Tibial artery (tissue), 4 donors: ENCODE measurements at regions not wholly inside any gene's neighbourhood (a gene's known extent, or its start where the extent isn't known, plus 50 kb on each side); places are given as distances from the start of the nearest gene placed in this dataset.

Source experiments
- DNase-seq, 2 donors: peaks; one replicate each; pipeline ENCODE4 v3.0.0-alpha.2; 2019
- H3K27ac ChIP-seq, 2 donors: fragments of 200-600 bp; sonication (generic) in 1 of 2; 1 replicate in 1 of 2; 2 replicates in 1 of 2; pipeline ENCODE4 v1.5.1; 2018 to 2019; ENCODE audit warnings: mild to moderate bottlenecking in 1 of 2
- H3K27me3 ChIP-seq, 2 donors: fragments of 200-600 bp; sonication (generic) in 1 of 2; one replicate each; pipeline versions ENCODE4 v1.5.1 to v1.6.0; 2016 to 2019
- H3K36me3 ChIP-seq, 3 donors: fragments of 200-600 bp; sonication (generic) in 2 of 3; one replicate each; pipeline ENCODE4 v1.5.1; 2016 to 2019; ENCODE audit warnings: mild to moderate bottlenecking in 2 of 3
- H3K4me1 ChIP-seq, 4 donors: fragments of 200-600 bp; sonication (generic) in 2 of 4; 1 replicate in 3 of 4; 2 replicates in 1 of 4; pipeline ENCODE4 v1.5.1; 2016 to 2019
- H3K4me3 ChIP-seq, 2 donors: fragments of 200-600 bp; sonication (generic) in 1 of 2; 1 replicate in 1 of 2; 2 replicates in 1 of 2; pipeline ENCODE4 v1.5.1; 2018 to 2019; ENCODE audit warnings: mild to moderate bottlenecking in 2 of 2
- H3K9me3 ChIP-seq, 3 donors: fragments of 200-600 bp; sonication (generic) in 1 of 3; one replicate each; pipeline ENCODE4 v1.5.1; 2016 to 2019
- intact Hi-C: fragments of 100-400 bp; cut with DNase I; formaldehyde crosslinking; loops from one replicate; pipeline ENCODE4 v1.15.0; 2023; ENCODE audit warnings: low total_unique reads
- TF ChIP-seq, protein P1 (sequence below), 2 experiments: fragments of 200-600 bp in 1 of 2; fragments of 450-650 bp in 1 of 2; IDR thresholded peaks; one replicate each; pipeline ENCODE4 v1.5.1; 2017 to 2019; ENCODE audit warnings: antibody characterized with exemption in 2 of 2, mild to moderate bottlenecking in 1 of 2, moderate library complexity in 1 of 2

- Histone ChIP-seq H3K27ac (no peak overlapping the region), H3K4me3 (no peak overlapping the region), H3K36me3 (no peaks in the 10 kb centered on the region), H3K27me3 (no peaks in the 10 kb centered on the region), H3K4me1 (no peaks in the 10 kb centered on the region), H3K9me3 (no peaks in the 10 kb centered on the region)
- DNase-seq, result no peak
- TF ChIP-seq, protein P1, sequence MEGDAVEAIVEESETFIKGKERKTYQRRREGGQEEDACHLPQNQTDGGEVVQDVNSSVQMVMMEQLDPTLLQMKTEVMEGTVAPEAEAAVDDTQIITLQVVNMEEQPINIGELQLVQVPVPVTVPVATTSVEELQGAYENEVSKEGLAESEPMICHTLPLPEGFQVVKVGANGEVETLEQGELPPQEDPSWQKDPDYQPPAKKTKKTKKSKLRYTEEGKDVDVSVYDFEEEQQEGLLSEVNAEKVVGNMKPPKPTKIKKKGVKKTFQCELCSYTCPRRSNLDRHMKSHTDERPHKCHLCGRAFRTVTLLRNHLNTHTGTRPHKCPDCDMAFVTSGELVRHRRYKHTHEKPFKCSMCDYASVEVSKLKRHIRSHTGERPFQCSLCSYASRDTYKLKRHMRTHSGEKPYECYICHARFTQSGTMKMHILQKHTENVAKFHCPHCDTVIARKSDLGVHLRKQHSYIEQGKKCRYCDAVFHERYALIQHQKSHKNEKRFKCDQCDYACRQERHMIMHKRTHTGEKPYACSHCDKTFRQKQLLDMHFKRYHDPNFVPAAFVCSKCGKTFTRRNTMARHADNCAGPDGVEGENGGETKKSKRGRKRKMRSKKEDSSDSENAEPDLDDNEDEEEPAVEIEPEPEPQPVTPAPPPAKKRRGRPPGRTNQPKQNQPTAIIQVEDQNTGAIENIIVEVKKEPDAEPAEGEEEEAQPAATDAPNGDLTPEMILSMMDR (IDR thresholded peaks at IDR 0.05), result no peak
- intact Hi-C loops, result loop anchor here (10.0 kb wide), 1 partner anchor 111 kb away; no protein-coding TSS in a partner anchor
Observed at GRCh38 chr9:90095682-90096081, 490.9 kb downstream of the GADD45G start.

GRCh38 chr9:90097237-90097636, 492.4 kb downstream of the GADD45G start:
- no peaks in the 10 kb centered on the region for H3K27me3 ChIP-seq
- TF ChIP-seq, protein P1 (IDR thresholded peaks at IDR 0.05), result no peak
- no peak for DNase-seq
- no peaks in the 10 kb centered on the region for H3K36me3 ChIP-seq
- H3K4me3 ChIP-seq, result no peak overlapping the region
- intact Hi-C loops, result loop anchor here (10.0 kb wide), 1 partner anchor 112 kb away; no protein-coding TSS in a partner anchor
- no peak overlapping the region for H3K27ac ChIP-seq
- H3K9me3 ChIP-seq, result no peaks in the 10 kb centered on the region
- no peaks in the 10 kb centered on the region for H3K4me1 ChIP-seq

DNA sequence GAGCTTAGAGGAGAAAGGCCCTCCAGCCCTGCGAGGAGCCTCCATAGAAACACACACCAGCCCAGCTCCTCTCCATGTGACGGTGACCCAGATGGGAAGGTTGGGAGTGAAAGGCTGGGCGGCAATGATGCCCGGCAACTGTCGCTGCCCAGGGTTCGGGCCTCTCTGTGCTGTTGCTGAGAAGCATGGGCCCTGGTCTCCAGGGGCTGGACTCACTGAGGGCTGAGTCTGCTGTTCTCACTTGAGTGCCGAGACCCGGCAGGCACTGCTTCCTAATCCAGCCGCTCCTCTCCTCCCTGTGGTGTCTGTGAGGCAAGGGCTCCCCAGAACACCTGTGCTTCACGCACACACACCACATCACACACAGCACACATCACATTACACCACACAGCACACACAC, 493.6 kb downstream of the GADD45G start:
- intact Hi-C loops, result loop anchor here (10.0 kb wide), 1 partner anchor 114 kb away; no protein-coding TSS in a partner anchor
- no peak for DNase-seq
- TF ChIP-seq, protein P1 (IDR thresholded peaks at IDR 0.05), result no peak
- H3K4me1 ChIP-seq, result no peaks in the 10 kb centered on the region
- no peak overlapping the region for H3K4me3 ChIP-seq
- no peaks in the 10 kb centered on the region for H3K27me3 ChIP-seq
- no peaks in the 10 kb centered on the region for H3K36me3 ChIP-seq
- H3K27ac ChIP-seq, result no peak overlapping the region
- H3K9me3 ChIP-seq, result no peaks in the 10 kb centered on the region

- no peaks in the 10 kb centered on the region for H3K9me3 ChIP-seq
- H3K4me1 ChIP-seq, result no peaks in the 10 kb centered on the region
- no peak for DNase-seq
- intact Hi-C loops, result loop anchor here (10.0 kb wide), 1 partner anchor 115 kb away; no protein-coding TSS in a partner anchor
- no peak overlapping the region for H3K4me3 ChIP-seq
- no peaks in the 10 kb centered on the region for H3K36me3 ChIP-seq
- TF ChIP-seq, protein P1 (IDR thresholded peaks at IDR 0.05), result peak; percentile 53 to 64
- no peak overlapping the region for H3K27ac ChIP-seq
- no peaks in the 10 kb centered on the region for H3K27me3 ChIP-seq
Observed at GRCh38 chr9:90099262-90099963, 494.6 kb downstream of the GADD45G start.

- H3K36me3 ChIP-seq, result no peaks in the 10 kb centered on the region
- no peaks in the 10 kb centered on the region for H3K9me3 ChIP-seq
- no peak overlapping the region for H3K4me3 ChIP-seq
- H3K27ac ChIP-seq, result no peak overlapping the region
- no peaks in the 10 kb centered on the region for H3K27me3 ChIP-seq
- no peaks in the 10 kb centered on the region for H3K4me1 ChIP-seq
- TF ChIP-seq, protein P1 (IDR thresholded peaks at IDR 0.05), result no peak
- DNase-seq, result no peak
- intact Hi-C loops, result no loop called here
Observed at GRCh38 chr9:90100014-90100413, 495.2 kb downstream of the GADD45G start.
